Lung microvascular endothelial cell (primary cell): ENCODE measurements at regions not wholly inside any gene's neighbourhood (a gene's known extent, or its start where the extent isn't known, plus 50 kb on each side); places are given as distances from the start of the nearest gene placed in this dataset.
A peak's percentile ranks its signal among the peaks of the same experiment; 100 is the strongest.

Experiments
- DNase-seq, 2 donors: peaks; one replicate each; pipeline versions ENCODE4 v3.0.0 to v3.0.0-alpha.2; 2010; ENCODE audit warnings: low read depth in 2 of 2

DNA sequence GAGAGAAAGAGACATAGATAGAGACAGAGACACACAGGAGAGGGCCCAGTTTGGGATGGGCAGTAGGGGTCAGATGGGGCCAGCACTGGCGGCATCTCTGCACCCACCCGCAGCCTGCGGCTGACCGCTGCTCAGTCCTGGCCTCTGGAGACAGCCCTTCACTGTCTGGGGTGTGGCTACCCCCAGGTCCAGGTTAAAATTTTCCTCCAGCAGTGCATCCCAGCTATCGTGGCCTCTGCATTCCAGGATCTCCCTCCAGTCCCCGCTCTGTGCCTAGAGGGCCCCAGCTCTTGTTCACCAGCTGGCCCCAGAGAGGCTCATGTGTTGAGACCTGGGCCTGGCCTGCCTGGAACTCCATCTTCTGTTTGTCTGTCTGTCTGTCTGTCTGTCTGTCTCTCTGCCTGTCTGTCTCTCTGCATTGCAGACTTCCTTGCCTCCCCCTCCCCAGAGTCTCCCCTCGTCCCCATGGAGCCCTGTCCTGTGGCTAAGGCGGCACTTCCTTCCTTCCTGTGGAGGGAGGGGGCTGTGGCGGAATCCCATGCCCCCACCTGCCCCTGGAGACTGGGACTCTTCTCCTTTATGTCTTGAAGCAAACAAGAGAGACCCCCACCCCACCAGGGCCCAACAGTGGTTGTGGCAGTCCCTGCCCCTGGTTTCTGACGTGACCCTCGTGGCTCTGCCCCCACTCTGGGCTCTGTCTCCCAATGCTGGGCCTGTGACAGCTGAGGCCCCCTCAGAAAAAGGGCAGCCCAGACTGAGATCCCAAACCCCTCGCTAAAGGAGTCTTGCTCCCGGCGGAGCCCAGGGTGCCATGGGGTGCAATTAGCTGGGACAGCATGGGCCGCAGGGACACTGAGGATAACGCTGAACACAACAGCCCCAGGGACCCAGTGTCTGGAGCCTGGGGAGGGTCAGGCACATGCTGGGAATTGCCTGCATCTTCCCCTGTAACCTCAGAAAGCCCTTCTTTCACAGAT lies 241.8 kb downstream of the NPHP4 start:
- no peak for DNase-seq

DNA sequence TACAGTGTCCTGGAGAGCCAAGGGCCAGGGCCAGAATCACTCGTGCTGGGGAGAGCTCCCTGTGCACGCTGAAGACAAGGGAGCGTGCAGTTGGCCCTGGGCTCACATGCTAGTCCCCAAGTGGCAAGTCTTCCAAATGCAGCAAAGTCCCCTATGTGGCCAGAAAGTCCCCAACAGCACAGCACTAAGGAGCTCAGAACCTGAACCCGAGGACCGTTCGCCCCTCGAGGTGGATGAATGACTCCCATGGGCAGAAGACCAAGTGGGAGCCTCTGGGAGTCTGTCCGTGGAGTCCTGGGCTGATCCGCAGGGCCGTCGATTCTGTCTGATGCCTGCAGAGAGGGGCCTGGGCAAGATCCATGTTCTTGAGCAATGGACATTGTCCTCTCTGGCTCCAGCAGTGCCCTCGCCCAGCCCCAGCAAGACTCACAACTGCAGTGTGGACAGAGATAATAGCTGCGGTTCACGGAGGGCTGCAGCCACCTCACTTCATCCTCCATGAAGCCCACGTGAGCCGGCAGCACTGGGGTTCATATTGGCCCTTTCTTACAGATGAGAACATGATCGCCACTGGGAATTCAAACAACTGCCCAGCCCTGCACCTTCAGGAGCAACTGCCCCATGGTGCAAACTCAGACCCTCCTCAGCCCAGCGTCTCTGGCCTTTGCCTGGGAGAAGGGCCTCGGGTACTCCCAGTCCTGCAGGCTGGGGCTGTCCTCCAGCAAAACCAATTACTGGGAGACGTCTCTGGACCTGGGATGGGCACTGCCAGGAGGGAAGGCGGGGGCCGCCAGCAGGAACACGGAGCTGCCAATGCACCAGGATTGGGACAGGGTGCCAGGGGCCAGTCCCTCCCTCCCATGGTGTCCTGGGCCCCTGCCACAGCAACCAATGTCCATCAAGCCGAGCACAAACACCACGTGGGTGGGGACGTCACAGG lies 243.7 kb downstream of the NPHP4 start:
- DNase-seq, result no peak

DNA sequence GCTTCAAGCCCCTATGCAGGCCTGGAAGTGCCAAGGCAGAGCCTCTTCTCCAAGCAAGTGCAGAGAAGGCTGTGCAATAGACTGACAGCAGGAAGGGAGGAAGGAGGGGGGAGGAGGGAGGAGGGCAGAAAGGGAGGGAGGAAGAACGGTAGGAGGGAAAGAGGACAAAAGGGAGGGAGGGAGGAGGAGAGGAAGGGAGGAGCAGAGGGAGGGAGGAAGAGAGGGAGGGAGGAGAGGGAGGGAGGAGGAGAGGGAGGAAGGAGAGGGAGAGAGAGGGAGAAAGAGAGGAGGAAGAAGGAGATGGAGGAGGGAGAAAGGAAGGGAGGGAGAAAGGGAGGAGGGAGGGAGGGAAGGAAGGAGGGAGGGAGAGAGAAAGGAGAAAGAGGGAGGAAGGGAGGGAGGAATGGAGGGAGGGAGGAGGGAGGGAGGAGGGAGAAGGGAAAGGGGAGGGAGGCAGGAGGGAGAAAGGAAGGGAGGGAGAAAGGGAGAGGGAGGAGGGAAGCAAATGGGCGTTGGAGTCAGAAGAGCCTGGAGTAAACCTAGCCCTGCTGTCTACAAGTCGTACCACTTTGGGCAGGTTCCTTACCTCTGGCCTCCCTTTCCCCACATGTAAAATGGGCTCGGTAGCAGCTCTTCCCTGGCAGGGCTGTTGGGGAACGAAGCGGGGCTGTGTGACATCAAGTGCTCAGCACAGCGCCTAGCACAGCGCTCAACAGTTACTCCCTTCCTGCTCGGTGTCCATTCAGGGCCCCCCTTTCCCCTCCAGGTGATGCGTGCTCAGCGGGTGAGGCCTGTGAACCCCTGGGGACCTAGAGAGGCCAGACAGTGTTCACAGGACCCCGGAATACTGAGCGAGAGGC lies 244.6 kb downstream of the NPHP4 start:
- DNase-seq, result no peak

DNA sequence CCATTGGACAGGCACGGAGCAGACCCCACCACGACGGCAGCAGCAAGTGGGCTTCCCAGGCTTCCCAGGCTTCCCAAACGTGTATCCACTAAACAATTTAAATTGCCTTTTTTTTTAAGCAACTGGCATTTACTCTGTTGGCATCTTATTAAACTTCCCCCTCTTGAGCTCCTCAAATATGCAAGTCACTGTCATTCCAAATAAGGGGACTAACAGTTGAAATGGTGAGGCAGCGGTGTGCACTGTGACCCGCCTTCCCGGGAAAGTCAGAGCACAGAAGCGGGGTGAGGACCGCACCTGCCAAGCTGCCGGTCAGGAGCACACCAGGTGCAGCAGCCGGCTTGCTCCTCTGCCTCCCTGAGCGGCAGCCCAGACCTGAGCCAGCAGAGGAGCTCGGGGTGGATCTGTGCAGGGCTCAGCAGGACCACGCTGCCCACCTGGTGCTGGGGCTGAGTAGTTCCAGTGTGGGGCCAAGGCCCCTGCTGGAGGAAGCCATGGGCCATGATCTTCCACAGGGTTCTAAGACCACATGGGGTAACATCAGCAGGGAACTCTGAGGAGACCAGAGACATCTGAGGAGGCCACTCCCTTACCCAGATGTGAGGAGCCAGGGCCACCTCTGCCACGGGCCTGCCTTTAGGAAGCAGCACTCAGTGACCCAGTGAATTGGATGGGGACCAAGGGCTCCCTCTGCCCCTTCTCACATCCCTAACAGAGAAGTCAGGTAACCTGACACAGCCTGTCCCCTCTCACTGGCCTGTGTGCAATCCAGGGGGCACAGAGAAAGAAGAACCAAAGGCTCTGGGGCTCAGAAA lies 245.4 kb downstream of the NPHP4 start:
- no peak for DNase-seq

DNA sequence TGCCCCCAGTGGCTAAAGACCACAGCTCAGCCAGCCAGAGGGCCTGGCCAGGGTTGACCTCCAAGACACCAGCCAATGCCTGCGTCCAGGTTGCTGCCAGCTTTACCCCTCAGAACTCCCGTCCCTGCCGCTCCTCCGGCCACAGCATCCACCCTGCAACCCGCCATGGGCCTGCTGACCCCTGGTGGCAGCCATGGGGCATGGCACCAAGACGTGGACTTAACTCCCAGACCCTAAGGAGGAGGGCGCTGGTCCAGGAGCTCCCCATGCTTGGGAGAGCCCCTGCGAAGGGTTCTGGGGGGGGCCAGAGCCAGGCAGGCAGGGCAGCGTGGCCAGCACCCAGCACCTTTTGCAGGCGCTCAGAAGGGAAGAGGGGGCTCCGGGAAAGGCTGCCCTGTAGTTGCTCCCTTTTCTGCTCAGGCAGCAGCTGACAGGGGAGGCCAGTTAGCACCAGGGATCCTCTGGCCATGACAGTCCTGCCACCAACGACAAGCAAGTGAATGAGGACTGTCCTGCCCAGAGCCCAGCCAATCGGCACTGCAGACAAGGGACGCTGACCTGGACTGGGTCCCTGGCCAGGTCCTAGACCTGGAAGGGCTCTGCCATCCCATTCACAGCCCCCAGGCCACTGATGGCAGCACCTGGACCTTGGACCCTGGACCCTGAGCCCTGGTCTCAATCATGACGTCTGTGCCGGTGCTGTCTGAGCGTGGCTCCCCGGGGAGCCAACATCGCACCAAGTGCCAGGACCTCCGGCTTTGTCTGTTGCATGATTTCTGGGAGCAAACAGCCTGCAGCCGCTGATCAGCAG lies 246.2 kb downstream of the NPHP4 start:
- peak; percentile 68 to 69 for DNase-seq

DNA sequence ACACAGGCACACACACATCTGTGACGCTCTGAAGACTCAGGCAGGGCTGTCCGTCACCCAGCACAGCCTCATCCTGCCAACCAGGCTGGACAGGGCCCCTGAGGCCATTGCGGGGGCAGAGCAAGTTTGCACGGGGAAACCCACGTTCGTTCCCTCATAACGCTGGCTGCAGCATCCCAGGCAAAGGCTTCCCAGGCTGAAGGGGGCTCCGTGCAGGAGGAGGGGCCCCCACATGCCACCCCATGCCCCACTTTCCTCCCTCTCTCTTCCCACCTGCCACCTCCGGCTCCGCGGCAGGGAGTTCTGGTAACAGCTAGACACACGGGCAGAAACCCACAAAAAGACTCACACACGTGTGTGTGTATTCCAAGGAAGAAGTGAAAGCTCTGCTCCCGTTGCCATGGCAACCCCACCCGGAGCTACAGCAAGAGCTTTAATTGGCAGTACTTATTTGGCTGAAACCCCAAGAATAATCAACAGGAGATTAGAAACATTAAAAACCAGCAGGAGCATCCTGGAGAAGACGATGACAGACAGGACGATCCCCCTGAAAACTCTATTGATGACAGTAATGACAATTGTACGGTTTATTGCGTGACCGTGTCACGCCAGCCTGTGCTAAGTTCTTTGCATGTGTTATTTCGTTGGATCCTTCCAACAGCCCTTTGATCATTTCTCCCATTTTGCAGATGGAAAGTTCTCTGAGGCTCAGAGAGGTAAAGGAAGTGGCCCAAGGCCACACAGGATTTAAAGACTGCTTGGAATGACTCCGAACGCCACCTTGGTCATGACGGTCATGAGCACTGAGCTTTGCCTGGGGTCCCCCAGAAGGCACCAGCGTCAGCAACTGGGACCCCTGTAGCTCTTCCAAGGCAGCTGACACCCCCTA lies 247.1 kb downstream of the NPHP4 start:
- no peak for DNase-seq

DNA sequence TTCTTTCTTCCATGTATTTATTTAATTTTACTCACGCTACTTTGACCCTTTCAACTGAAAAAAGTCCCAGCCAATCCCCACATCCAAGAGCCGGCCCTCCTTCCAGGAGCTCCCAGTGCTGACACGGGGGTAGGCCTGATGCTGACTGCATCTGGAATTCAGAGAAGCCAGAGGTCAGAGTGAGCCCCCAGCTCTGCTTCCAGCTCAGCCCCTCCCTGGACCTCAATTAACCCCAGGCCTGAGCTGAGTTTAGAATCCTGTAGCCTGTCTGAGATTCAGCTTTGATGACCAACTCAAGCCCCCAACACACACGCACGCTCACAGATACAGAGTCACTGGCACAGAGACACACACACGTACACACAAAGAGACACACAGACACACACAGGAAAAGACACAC lies 247.9 kb downstream of the NPHP4 start:
- DNase-seq, result no peak

DNA sequence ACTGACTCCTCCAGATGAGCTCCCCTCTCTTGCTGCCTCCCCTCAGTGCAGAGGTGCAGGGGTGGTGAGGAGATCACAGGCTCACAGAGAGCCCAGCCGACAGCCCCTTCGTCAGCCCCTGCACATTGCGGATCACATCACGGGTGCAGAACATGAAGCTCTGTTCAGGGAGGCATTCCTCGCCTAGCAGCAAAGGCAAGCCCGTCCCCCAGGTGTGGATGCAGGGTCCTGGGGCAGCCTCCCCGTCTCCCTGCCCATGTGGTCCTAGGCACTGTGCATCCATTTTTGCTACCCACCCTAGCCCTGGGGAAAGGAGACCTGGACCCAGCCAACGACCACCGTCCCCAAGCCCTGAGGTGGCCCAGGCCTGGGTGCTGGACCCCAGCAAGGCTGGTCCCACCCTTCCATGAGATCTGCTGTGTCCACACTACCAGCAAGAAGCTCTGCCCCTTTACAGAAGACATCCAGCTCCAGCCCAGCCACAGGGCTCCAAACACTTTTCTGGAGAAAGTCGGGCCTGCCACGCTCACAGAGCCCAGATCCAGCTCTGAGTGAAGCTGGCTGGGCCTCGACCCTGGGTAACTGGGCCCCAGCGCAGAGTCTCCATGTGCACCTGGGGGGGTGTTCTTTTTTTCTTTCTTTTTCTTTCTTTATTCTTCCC lies 248.7 kb downstream of the NPHP4 start:
- DNase-seq, result no peak

DNA sequence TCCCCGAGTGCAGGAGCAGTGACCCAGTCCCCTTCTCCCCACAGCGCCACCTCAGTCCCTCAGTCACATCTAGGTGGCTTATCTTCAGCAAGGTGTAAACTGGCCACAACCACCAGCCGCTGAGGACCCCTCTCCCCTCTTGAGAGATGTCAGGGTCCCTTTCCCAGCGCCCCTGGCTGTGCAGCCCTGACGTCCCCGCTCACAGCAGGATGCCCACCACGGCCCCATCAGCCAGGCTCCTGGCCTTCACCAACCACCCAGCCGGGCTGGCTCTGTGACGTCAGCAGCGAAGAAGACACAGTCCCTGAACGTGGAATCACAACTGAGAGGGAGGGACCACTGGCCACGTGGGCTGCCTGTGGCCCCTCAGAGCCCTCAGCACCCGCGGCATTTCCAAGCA lies 249.4 kb downstream of the NPHP4 start:
- DNase-seq, result no peak

DNA sequence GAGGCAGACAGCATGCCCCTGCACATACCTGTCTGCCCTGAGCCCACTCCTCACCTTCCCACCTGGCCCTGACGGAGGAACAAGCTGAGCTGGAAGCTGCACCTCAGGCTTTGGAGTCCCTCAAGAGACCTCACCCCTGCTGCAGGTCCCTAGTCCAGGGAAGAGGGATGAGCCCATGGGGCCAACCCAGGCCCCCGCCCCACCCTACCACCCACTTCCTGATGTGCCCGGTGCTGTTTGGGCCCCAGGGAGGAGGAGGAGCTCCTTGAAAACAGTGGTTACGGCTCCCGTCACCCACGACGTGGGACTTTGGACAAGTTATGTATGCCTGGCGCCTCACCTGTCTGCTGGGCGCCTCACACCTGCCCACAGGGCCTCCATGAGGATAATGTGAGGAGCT lies 250.2 kb downstream of the NPHP4 start:
- DNase-seq, result no peak

DNA sequence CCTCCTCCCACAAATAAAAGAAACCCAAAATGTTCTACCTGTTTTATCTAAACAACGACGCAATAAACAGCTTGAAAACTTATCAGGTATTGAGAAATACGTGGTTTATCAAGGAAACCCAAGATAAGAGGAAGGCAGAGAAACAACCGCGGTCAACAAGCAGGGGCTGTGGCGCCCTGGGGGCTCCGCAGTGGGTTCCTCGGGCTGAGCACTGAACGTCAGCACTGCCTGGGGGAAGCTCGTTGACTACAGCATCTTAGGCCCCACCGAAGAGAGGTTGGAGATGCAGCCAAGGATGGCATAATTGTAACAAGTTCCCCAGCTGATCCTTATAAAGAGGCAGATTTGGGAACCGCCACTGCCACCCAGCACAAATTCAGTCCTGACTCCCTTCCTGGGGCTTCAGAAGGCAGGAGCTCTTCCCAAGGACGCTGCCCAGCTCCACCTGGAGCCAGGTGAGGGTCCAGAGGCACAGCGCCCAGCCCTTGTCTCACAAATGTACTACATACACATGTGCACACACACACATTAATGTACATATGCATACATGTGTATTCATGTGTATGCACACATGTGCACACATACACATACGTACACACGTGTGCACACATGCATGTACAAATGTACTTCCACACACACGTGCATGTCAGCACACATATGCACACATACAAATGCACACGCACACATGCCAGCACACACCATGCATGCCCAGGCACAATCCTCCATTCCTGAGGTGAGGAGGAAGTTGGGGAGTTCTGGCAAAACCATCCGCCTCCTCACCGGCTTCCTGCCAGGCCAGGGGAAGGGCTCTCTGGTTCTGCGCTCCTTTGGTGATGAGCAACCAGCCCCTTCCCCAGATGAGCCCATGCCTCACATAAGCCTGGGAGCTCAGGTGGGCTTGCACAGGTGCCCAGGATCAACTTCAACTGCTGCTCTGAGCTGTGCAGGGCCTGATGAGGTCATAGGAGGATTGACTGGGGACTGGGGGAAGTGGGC lies 251.1 kb downstream of the NPHP4 start:
- DNase-seq, result no peak

DNA sequence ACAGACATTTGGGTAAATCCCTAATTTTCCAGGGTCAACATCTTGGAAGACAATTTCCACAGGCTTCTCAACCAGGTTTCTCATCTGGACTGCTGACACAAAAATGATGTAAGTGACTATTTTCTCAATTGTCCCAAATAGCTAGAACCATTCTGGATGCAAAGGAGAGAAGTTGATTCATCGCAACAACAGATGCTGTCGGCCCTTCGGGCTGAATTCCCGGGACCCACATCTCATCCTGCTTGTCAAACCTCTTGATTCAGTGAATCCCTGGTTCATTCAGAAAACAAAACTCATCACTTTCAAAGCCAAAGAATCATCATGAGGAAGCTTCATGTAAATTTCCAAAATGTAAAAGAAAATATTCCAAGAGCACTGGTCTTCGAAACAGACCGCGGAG lies 251.8 kb downstream of the NPHP4 start:
- no peak for DNase-seq

DNA sequence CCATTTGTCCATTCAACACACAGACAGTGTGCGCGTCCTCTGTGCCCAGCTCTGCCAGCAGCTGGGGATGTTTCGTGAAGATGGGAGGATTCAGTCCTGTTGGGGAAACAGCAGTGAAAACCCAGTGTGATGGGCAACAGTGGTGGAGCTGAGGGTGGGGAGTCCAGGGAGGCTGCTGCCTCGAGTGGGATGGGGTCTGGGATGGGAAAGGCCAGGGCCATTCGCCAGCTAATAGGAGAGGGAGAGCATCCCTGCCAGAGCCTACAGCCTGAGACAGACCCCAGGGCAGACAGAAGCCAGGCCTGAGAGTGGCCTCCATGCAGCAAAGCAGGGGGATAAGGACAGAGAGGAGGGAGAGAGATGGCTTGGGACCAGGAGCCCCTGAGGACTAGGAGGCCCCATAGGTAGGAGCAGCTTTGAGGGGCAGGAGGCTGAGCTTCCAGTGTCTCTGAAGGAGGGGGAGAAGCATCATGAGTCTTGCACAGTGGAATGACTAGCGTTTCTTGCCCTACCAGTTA lies 252.6 kb downstream of the NPHP4 start:
- no peak for DNase-seq

DNA sequence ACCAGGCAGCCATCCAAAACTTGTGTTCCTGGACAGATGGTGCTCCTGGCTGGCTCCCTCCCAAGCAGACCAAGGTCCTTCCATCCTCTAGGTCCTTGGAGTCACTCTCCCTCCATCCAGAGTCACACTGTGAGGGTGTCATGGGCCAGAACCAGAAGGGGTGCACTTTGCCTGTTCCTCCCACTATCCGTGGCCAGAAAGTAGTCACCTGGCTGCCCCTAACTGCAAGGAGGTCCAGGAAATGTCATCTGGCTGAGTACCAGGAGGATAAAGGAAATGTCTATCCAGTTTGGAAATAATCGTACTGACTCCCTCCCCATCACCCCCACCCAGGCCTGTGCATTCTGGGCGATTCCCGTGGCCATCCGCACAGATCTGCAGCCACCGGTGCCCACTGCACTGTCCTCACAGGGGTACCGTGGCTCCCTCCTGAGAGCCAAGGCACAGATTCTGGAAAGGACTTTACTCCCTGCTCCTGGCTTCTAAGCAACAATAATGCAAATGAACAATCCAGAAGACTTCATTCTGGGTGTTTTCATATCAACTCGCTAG lies 253.2 kb downstream of the NPHP4 start:
- no peak for DNase-seq

DNA sequence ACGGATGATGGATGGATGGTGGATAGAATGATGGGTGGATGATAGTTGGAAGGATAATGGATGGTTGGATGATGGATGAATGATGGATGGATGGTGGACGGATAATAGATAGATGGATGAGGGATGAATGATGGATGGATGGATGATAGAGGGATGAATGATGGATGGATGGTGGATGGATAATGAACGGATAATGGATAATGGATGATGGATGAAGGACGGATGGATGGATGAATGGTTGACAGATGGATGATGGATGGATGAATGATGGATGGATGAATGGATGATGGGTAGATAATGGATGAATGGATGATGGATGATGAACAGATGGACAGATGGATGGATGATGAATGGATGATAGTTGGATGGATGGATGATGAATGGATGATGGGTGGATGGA lies 255.1 kb downstream of the NPHP4 start:
- no peak for DNase-seq

DNA sequence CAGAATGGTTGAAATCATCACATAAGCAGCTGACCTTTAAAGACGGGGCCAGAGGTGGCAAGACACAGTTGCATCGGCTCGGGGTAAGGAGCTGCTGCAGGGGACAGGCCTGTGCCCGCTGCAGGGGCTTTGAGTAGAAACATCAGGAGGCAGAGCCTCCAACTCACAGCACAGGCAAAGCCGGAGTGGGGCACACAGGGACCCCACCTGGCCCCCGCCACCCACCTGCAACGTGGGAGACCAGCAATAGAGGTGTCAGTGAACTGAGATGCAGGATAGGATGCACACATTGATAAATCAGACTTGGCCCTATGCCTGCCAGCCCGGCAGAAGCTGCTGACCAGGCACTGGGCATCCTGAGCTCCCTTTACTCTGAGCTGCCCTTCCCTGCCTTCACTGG lies 257.2 kb downstream of the NPHP4 start:
- DNase-seq, result no peak
